ENCODE measurements at regions not wholly inside any gene's neighbourhood (a gene's known extent, or its start where the extent isn't known, plus 50 kb on each side); places are given as distances from the start of the nearest gene placed in this dataset.

DNA sequence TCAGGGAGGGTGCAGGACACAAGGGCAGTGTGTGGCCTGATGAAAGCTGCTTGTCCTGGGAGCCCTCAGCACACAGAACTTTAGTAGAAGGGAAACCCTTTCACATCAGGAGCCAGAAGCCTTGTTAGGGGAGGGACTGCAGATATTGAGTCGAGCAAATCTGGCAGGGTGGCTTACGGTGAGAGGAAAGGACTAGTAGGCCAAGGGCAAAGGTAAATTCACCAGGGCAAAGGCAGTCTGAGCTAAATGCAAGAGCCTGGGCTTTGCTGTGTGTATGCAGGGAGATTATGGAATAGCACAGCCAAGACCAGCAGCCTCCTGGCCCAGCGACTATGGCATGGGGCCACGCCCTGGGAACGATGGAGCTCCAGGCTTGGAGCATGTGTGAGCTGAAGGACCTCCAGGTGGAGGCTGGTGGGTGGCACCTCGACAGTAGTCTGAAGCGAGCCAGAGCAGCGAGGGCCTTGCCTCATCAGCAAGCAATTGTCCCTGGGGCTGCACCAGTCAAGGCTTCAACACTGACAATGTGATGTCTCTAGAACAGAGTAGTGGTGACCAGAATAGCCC, 76.1 kb downstream of the CCR1 start:
- Histone ChIP-seq H3K9ac (ENCODE audit: low read length) (no peak overlapping the region), H4K20me1 (ENCODE audit: insufficient read depth, low read depth, low read length) (no peaks in the 10 kb centered on the region), H3K27me3 (ENCODE audit: low read length) (no peaks in the 10 kb centered on the region), H3K4me2 (ENCODE audit: low read depth, low read length, poor library complexity, severe bottlenecking) (no peak overlapping the region), H2AFZ (ENCODE audit: low read length) (no peak overlapping the region), H3K79me2 (ENCODE audit: low read length) (no peaks in the 10 kb centered on the region), H3K27ac (ENCODE audit: low read length) (no peak overlapping the region), H3K4me1 (ENCODE audit: low read length) (no peaks in the 10 kb centered on the region), H3K36me3 (ENCODE audit: insufficient read depth, low read length) (no peaks in the 10 kb centered on the region), H3K9me2 (replicated peaks; ENCODE audit: insufficient read depth, low read length) (no peaks in the 10 kb centered on the region), H3K4me3 (ENCODE audit: low read length) (no peak overlapping the region), H3K9me3 (ENCODE audit: low read length) (no peaks in the 10 kb centered on the region)
- DNase-seq: no peak

DNA sequence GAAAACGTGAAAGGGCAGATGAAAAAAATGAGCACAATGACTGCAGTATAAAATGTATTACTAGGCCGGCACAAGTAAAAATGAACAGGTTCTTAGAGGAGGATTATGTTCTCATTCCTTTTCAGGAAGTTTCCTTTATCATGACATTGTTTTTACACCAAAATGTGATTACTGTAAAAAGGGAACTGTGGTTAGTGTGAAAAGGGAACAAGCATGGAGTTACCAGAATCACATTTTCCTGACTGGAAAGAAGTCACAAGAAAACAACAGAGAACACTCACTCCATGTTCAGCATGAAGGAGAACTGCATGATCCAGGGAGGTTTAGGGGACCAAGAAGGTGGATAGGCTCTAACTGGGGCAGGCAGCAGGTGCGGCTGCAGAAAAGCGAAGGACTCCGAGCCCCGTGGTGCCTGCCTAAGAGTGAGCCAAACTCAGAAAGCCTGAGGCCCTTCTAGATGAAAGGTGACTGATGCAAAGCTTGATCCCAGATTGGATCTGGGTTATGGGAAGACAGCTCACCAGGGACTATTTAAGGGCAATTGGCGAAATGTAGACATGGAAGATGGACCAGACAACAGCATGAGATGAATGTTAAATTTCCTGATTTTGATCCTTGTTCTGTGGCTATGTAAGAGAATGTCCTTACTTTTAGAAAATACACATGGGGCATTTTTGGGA, 77.3 kb downstream of the CCR1 start:
- Histone ChIP-seq H3K9ac (ENCODE audit: low read length) (no peak overlapping the region), H3K4me1 (ENCODE audit: low read length) (no peaks in the 10 kb centered on the region), H3K9me2 (replicated peaks; ENCODE audit: insufficient read depth, low read length) (no peaks in the 10 kb centered on the region), H3K27me3 (ENCODE audit: low read length) (no peaks in the 10 kb centered on the region), H2AFZ (ENCODE audit: low read length) (no peak overlapping the region), H4K20me1 (ENCODE audit: insufficient read depth, low read depth, low read length) (no peaks in the 10 kb centered on the region), H3K9me3 (ENCODE audit: low read length) (no peaks in the 10 kb centered on the region), H3K27ac (ENCODE audit: low read length) (no peak overlapping the region), H3K36me3 (ENCODE audit: insufficient read depth, low read length) (no peaks in the 10 kb centered on the region), H3K4me3 (ENCODE audit: low read length) (no peak overlapping the region), H3K4me2 (ENCODE audit: low read depth, low read length, poor library complexity, severe bottlenecking) (no peak overlapping the region), H3K79me2 (ENCODE audit: low read length) (no peaks in the 10 kb centered on the region)
- no peak for DNase-seq

DNA sequence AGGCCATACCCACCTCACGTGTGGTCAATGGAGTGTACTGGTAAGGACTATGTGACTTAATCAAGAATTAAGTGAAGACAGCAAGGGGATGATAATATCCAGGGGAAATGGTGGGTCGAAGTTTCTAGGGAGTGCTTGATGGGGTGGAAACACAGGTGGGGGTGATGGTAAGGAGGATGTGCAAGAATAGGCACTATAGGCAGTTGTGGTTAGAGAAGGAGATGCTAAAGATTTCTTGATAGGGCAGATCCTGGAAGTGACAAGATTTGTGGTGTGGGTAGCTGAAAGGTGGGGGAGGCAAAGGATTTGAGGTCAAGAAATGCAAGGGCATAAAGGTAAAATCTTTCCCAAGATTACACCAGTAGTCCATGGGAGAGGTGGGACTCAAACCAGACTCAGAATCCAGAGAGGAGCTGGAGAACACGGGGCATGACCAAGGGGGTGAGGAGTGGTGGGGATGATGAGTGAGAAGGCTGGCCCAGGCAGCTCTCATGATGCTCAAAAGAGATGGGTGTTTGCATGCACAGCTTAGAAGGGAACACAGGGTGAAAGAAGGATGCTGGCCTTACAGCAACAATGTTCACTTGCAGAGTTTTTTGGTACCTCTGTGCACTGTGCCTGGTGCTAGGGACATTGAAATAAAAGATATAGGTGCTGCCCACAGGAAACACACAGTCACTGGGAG, 78.4 kb downstream of the CCR1 start:
- no peak for DNase-seq

DNA sequence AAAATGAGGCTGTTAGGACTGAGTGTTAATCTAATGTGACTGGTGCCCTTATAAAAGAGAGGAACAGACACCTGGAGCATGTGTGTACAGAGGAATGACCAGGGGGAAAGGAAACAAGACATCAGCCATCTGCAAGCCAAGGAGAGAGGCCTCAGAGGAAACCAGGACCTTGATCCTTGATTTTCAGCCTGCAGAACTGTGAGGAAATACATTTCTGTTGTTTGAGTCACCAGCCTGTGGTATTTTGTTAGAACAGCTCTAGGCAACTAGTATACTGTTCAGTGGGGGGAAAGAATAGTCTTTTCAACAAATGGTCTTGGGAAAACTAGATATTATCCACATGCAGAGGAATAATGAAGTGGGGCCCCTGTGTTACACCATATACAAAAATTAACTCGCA, 80.6 kb downstream of the CCR1 start:
- no peak for DNase-seq
- H3K4me3 ChIP-seq (ENCODE audit: low read length): no peak overlapping the region
- H4K20me1 ChIP-seq (ENCODE audit: insufficient read depth, low read depth, low read length): no peaks in the 10 kb centered on the region
- no peaks in the 10 kb centered on the region for H3K79me2 ChIP-seq (ENCODE audit: low read length)
- H3K4me1 ChIP-seq (ENCODE audit: low read length): peaks cover 2% of the 10 kb centered on the region
- H3K36me3 ChIP-seq (ENCODE audit: insufficient read depth, low read length): no peaks in the 10 kb centered on the region
- no peaks in the 10 kb centered on the region for H3K9me2 ChIP-seq (replicated peaks; ENCODE audit: insufficient read depth, low read length)
- no peak overlapping the region for H3K4me2 ChIP-seq (ENCODE audit: low read depth, low read length, poor library complexity, severe bottlenecking)
- no peaks in the 10 kb centered on the region for H3K27me3 ChIP-seq (ENCODE audit: low read length)
- no peak overlapping the region for H2AFZ ChIP-seq (ENCODE audit: low read length)
- no peaks in the 10 kb centered on the region for H3K9me3 ChIP-seq (ENCODE audit: low read length)
- no peak overlapping the region for H3K27ac ChIP-seq (ENCODE audit: low read length)
- H3K9ac ChIP-seq (ENCODE audit: low read length): no peak overlapping the region

More for the DNA sequence above, 78.4 kb downstream of the CCR1 start:
- H3K4me1 ChIP-seq (ENCODE audit: low read length): no peaks in the 10 kb centered on the region
- H3K27ac ChIP-seq (ENCODE audit: low read length): no peak overlapping the region
- no peak overlapping the region for H3K9ac ChIP-seq (ENCODE audit: low read length)
- no peak overlapping the region for H3K4me2 ChIP-seq (ENCODE audit: low read depth, low read length, poor library complexity, severe bottlenecking)
- H3K9me2 ChIP-seq (replicated peaks; ENCODE audit: insufficient read depth, low read length): no peaks in the 10 kb centered on the region
- H3K27me3 ChIP-seq (ENCODE audit: low read length): no peaks in the 10 kb centered on the region
- H3K36me3 ChIP-seq (ENCODE audit: insufficient read depth, low read length): no peaks in the 10 kb centered on the region
- no peaks in the 10 kb centered on the region for H4K20me1 ChIP-seq (ENCODE audit: insufficient read depth, low read depth, low read length)
- H2AFZ ChIP-seq (ENCODE audit: low read length): no peak overlapping the region
- no peaks in the 10 kb centered on the region for H3K9me3 ChIP-seq (ENCODE audit: low read length)
- no peaks in the 10 kb centered on the region for H3K79me2 ChIP-seq (ENCODE audit: low read length)
- H3K4me3 ChIP-seq (ENCODE audit: low read length): no peak overlapping the region

DNA sequence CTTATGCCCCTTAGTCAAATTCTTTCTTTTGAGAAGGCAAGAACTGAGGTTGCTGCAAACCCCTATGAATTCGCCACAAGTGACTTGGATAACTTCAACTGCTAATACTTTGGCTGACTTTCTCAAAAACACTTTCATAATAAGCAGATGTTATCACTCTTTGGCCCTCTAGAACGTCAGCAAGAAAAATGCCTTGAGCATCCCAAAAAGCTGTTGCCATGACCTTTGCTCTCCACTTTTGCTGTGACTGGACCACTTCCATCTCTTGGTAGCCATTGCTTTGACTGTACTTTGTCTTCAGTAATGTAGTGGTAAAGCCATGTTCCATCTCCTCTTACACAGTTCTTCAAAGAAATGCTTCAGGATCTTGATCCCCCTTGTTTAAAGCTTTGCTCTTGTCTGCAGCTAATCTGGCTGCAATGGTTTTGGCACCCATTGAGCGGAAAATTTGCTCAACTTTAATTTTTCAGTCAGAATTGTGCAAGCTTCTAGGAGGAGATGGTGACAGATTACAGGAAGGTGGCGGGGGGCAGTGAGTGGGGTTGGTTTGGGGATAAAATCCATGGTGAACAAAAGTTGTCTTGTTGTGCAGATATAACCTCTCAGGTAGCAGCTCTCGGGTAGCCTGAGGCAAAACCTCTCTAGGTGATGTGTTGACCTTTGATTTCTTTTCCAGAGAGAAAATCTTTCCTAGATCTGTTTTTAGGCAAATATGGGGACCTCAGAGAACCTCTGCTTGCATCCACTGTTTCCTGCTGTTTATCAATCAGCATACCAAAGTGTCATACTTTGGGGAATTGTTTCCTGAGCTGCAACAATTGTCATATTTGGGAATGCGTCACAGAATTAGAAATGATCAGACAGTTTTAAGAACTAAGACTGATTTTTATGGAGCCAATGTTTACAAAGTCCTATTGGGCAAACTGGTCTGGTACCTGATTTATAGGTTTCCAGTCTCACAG, 83.6 kb downstream of the CCR1 start:
- Histone ChIP-seq H3K27me3 (ENCODE audit: low read length) (no peaks in the 10 kb centered on the region), H3K79me2 (ENCODE audit: low read length) (no peaks in the 10 kb centered on the region), H3K9me2 (replicated peaks; ENCODE audit: insufficient read depth, low read length) (no peaks in the 10 kb centered on the region), H3K36me3 (ENCODE audit: insufficient read depth, low read length) (no peaks in the 10 kb centered on the region), H3K4me1 (ENCODE audit: low read length) (peaks cover 17% of the 10 kb centered on the region), H3K27ac (ENCODE audit: low read length) (no peak overlapping the region), H3K9me3 (ENCODE audit: low read length) (no peaks in the 10 kb centered on the region), H2AFZ (ENCODE audit: low read length) (no peak overlapping the region), H4K20me1 (ENCODE audit: insufficient read depth, low read depth, low read length) (no peaks in the 10 kb centered on the region), H3K4me2 (ENCODE audit: low read depth, low read length, poor library complexity, severe bottlenecking) (no peak overlapping the region), H3K4me3 (ENCODE audit: low read length) (no peak overlapping the region), H3K9ac (ENCODE audit: low read length) (no peak overlapping the region)
- no peak for DNase-seq

DNA sequence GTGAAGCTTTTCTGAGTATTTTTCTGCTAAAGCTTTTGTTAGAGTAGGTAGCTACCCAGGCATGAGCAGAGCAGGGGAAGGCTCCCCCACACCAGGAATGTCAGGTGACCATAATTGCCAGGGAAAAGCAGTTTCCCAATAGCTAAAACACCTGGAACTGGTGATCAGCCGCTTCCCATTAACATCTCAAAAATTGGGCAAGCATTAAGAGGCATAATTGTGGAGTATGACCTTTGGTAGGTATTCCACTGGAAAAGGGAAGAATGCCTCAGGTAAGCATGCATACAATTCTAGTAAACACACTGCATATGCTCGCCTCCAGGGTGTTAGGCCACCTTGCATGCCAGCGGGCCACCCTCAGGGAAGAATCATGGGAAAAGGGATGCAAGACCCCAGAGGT, 84.5 kb downstream of the CCR1 start:
- Histone ChIP-seq H3K9ac (ENCODE audit: low read length) (no peak overlapping the region), H4K20me1 (ENCODE audit: insufficient read depth, low read depth, low read length) (no peaks in the 10 kb centered on the region), H3K4me3 (ENCODE audit: low read length) (no peak overlapping the region), H2AFZ (ENCODE audit: low read length) (no peak overlapping the region), H3K9me2 (replicated peaks; ENCODE audit: insufficient read depth, low read length) (no peaks in the 10 kb centered on the region), H3K4me1 (ENCODE audit: low read length) (peaks cover 17% of the 10 kb centered on the region), H3K79me2 (ENCODE audit: low read length) (no peaks in the 10 kb centered on the region), H3K9me3 (ENCODE audit: low read length) (no peaks in the 10 kb centered on the region), H3K4me2 (ENCODE audit: low read depth, low read length, poor library complexity, severe bottlenecking) (no peak overlapping the region), H3K27ac (ENCODE audit: low read length) (no peak overlapping the region), H3K27me3 (ENCODE audit: low read length) (no peaks in the 10 kb centered on the region), H3K36me3 (ENCODE audit: insufficient read depth, low read length) (no peaks in the 10 kb centered on the region)
- no peak for DNase-seq

DNA sequence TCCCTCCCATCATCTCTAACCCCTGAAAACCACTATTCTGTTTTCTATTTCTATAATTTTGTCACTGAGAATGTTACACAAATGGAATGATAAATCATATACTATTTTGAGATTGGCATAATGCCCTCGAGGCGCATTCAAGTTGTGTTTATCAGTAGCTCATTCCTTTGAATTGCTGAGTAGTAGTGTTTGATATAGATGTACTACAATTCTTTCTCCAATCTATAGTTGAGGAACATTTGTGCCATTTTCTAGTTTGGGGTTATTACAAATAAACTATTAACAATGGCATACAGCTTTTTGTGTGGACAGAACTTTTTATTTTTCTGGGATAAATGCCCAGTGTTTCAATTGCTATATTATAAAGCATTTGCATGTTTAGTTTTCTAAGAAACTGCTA, 86.0 kb downstream of the CCR1 start:
- Histone ChIP-seq H4K20me1 (ENCODE audit: insufficient read depth, low read depth, low read length) (no peaks in the 10 kb centered on the region), H3K27ac (ENCODE audit: low read length) (no peak overlapping the region), H3K4me1 (ENCODE audit: low read length) (peaks cover 17% of the 10 kb centered on the region), H3K9me2 (replicated peaks; ENCODE audit: insufficient read depth, low read length) (no peaks in the 10 kb centered on the region), H2AFZ (ENCODE audit: low read length) (no peak overlapping the region), H3K9me3 (ENCODE audit: low read length) (no peaks in the 10 kb centered on the region), H3K27me3 (ENCODE audit: low read length) (no peaks in the 10 kb centered on the region), H3K79me2 (ENCODE audit: low read length) (no peaks in the 10 kb centered on the region), H3K4me2 (ENCODE audit: low read depth, low read length, poor library complexity, severe bottlenecking) (no peak overlapping the region), H3K4me3 (ENCODE audit: low read length) (no peak overlapping the region), H3K36me3 (ENCODE audit: insufficient read depth, low read length) (no peaks in the 10 kb centered on the region), H3K9ac (ENCODE audit: low read length) (no peak overlapping the region)
- no peak for DNase-seq

DNA sequence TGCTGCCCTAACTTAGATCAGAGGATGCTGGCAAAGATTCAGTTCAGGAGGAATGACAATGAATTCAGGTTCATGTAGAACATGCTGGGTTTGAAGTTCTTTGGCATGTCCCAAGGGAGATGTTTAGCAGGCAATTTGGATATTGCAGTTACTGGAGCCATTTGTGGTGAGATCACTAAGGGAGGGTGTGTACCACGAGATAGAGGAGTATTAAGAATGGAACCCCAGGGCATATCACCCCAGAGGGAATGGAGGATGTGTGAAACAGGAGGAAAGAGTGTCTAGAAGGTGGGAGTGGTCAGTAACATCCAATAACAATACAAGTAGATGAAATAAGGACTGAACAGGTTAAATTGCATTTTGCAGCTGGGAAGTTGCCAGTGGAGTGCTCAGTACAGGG, 87.1 kb downstream of the CCR1 start:
- Histone ChIP-seq H3K9me2 (replicated peaks; ENCODE audit: insufficient read depth, low read length) (no peaks in the 10 kb centered on the region), H3K4me3 (ENCODE audit: low read length) (no peak overlapping the region), H2AFZ (ENCODE audit: low read length) (no peak overlapping the region), H3K27me3 (ENCODE audit: low read length) (no peaks in the 10 kb centered on the region), H4K20me1 (ENCODE audit: insufficient read depth, low read depth, low read length) (no peaks in the 10 kb centered on the region), H3K9me3 (ENCODE audit: low read length) (no peaks in the 10 kb centered on the region), H3K79me2 (ENCODE audit: low read length) (no peaks in the 10 kb centered on the region), H3K4me2 (ENCODE audit: low read depth, low read length, poor library complexity, severe bottlenecking) (no peak overlapping the region), H3K4me1 (ENCODE audit: low read length) (peaks cover 17% of the 10 kb centered on the region), H3K27ac (ENCODE audit: low read length) (no peak overlapping the region), H3K9ac (ENCODE audit: low read length) (no peak overlapping the region), H3K36me3 (ENCODE audit: insufficient read depth, low read length) (no peaks in the 10 kb centered on the region)
- DNase-seq: no peak

Measured in Karpas-422 (cell line).